CD4-positive, CD25-positive, alpha-beta regulatory T cell (primary cell): ENCODE measurements at regions not wholly inside any gene's neighbourhood (a gene's known extent, or its start where the extent isn't known, plus 50 kb on each side); places are given as distances from the start of the nearest gene placed in this dataset.
A peak's percentile ranks its signal among the peaks of the same experiment; 100 is the strongest.
"Not testable (repeated sequence)": the region's sequence is repeated elsewhere in the genome, so short reads cannot be mapped to it uniquely, and the experiment has no call there.

Experiments used
- ATAC-seq, 2 donors: fragments of 150-1000 bp; cut with Tn5 transposase; one replicate each; pipeline ENCODE4 v1.10.0; 2021; ENCODE audit warnings: low read depth in 2 of 2, moderate number of reproducible peaks in 2 of 2, moderate library complexity in 1 of 2
- DNase-seq, 3 donors: peaks; one replicate each; pipeline versions ENCODE4 v3.0.0 to v3.0.0-alpha.2; 2012 to 2022; ENCODE audit warnings: mixed read lengths in 1 of 3
- H3K27ac ChIP-seq: one replicate; pipeline ENCODE4 v1.7.0; 2013; ENCODE audit warnings: mild to moderate bottlenecking, low read length; ENCODE audit not compliant: insufficient read depth, poor library complexity, severe bottlenecking
- H3K27me3 ChIP-seq: one replicate; pipeline ENCODE4 v1.7.0; 2013; ENCODE audit warnings: low read length; ENCODE audit not compliant: control insufficient read depth, insufficient read depth
- H3K36me3 ChIP-seq: one replicate; pipeline ENCODE4 v1.7.0; 2013; ENCODE audit warnings: mild to moderate bottlenecking, low read length, moderate library complexity; ENCODE audit not compliant: control insufficient read depth, insufficient read depth
- H3K4me1 ChIP-seq: 2 replicates; pipeline ENCODE4 v1.7.0; 2013; ENCODE audit warnings: mild to moderate bottlenecking, low read length; ENCODE audit not compliant: insufficient read depth, control insufficient read depth, poor library complexity, severe bottlenecking
- H3K4me3 ChIP-seq: one replicate; pipeline ENCODE4 v1.7.0; 2013; ENCODE audit warnings: low read depth, mild to moderate bottlenecking, low read length, moderate library complexity
- H3K9me3 ChIP-seq, 2 experiments: 1 replicate in 1 of 2; 2 replicates in 1 of 2; pipeline ENCODE4 v1.7.0; 2013; ENCODE audit warnings: low read length in 2 of 2, mild to moderate bottlenecking in 1 of 2, moderate library complexity in 1 of 2; ENCODE audit not compliant: control insufficient read depth in 2 of 2
- H3K27ac Mint-ChIP-seq, 3 donors: one replicate each; pipeline ENCODE4 v1.8.0; 2020 to 2022; ENCODE audit warnings: mild to moderate bottlenecking in 3 of 3, mixed read lengths in 3 of 3, moderate library complexity in 2 of 3
- H3K27me3 Mint-ChIP-seq: one replicate; pipeline ENCODE4 v1.8.0; 2022; ENCODE audit warnings: mild to moderate bottlenecking, mixed read lengths
- H3K36me3 Mint-ChIP-seq: one replicate; pipeline ENCODE4 v1.8.0; 2020; ENCODE audit warnings: mixed read lengths
- H3K4me1 Mint-ChIP-seq, 4 donors: one replicate each; pipeline ENCODE4 v1.8.0; 2020 to 2022; ENCODE audit warnings: mixed read lengths in 4 of 4, mild to moderate bottlenecking in 1 of 4
- H3K4me3 Mint-ChIP-seq, 4 donors: one replicate each; pipeline ENCODE4 v1.8.0; 2020 to 2022; ENCODE audit warnings: mild to moderate bottlenecking in 4 of 4, mixed read lengths in 4 of 4, moderate library complexity in 3 of 4
- H3K9me3 Mint-ChIP-seq, 7 donors: one replicate each; pipeline ENCODE4 v1.8.0; 2020 to 2022; ENCODE audit warnings: mixed read lengths in 7 of 7, mild to moderate bottlenecking in 3 of 7, moderate library complexity in 2 of 7

DNA sequence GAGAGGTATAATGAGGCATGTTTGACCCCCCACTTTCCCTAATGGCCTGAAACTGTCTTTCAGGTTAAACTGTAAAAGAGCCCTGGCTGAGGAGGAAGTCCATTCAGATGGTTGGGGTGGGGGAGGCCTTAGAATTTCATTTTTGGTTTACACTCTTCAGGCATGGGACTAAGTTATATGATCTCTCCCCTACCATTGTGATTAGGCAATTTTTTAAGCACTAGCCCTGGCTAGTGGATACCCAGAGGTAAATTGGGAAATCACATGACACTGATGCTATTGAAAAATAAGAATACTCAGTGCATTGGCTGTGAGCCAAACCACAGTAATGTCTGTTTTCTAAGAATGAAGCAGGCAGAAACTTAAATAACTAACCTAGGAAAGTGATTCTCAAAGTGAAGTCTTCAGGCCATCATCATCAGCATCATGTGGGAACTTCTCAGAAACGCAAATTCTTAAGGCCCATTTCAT is 149.7 kb downstream of the RRAGB start:
- Mint-ChIP-seq H3K27me3 (no peaks in the 10 kb centered on the region), H3K36me3 (no peaks in the 10 kb centered on the region), H3K4me3 (peak overlapping the region in 1 of 4 donors; percentile 51), H3K9me3 (no peaks in the 10 kb centered on the region), H3K27ac (no peak overlapping the region), H3K4me1 (peaks cover 0 to 14% (median 5%) of the 10 kb centered on the region in 4 donors)
- no peaks in the 10 kb centered on the region for H3K4me1 ChIP-seq
- ATAC-seq, result no peak
- H3K4me3 ChIP-seq, result no peak overlapping the region
- H3K27ac ChIP-seq, result no peak overlapping the region
- no peaks in the 10 kb centered on the region for H3K9me3 ChIP-seq
- H3K36me3 ChIP-seq, result no peaks in the 10 kb centered on the region
- DNase-seq, result peak in 2 of 3 donors; percentile 11 to 52
- H3K27me3 ChIP-seq, result no peaks in the 10 kb centered on the region

DNA sequence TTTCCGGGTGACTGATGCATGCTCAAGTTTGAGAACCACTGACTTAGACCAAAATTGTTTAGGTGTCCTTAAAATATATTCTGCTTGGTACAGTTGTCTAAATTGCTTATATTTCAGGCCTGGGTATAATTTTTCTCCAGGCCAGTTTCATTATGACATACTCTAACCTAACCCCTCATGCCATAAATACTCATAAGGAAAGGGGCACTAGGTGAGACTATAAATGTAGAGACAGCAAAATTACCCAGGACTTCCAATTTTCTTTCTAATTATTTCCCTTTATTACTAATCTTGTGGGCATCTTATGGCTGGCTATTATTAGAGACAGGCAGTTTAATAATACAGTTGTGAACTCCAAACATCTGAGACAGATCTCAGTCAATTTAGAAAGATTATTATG is 150.2 kb downstream of the RRAGB start:
- no peak for DNase-seq
- Mint-ChIP-seq H3K9me3 (no peaks in the 10 kb centered on the region), H3K4me1 (peaks cover 0 to 14% (median 5%) of the 10 kb centered on the region in 4 donors), H3K36me3 (no peaks in the 10 kb centered on the region), H3K4me3 (no peak overlapping the region), H3K27ac (no peak overlapping the region), H3K27me3 (no peaks in the 10 kb centered on the region)
- H3K27ac ChIP-seq, result no peak overlapping the region
- no peaks in the 10 kb centered on the region for H3K9me3 ChIP-seq
- no peak for ATAC-seq
- H3K4me3 ChIP-seq, result no peak overlapping the region
- H3K27me3 ChIP-seq, result no peaks in the 10 kb centered on the region
- no peaks in the 10 kb centered on the region for H3K4me1 ChIP-seq
- no peaks in the 10 kb centered on the region for H3K36me3 ChIP-seq

DNA sequence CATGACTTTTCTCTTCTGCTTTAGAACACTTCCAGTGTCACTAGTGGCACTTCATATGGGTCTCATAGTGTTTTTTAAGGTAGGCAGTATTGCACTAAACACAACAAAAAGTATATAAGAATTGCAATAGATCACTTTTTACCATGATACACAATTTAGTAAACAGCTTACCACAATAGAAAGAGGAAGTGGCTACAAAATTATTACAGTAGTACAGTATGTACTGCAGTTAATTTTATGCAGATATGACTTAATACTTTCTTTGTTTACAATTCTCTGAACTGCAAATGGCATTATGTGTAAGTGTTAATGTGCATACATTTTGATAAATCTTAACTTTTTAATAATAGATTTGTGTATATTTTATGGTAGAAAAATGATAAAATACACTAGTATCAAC is 157.3 kb downstream of the RRAGB start:
- Mint-ChIP-seq H3K27me3 (no peaks in the 10 kb centered on the region), H3K4me3 (no peak overlapping the region), H3K27ac (no peak overlapping the region), H3K36me3 (no peaks in the 10 kb centered on the region), H3K9me3 (peaks cover 0 to 2% (median 0%) of the 10 kb centered on the region in 7 donors), H3K4me1 (peaks cover 0 to 2% (median 0%) of the 10 kb centered on the region in 4 donors)
- Histone ChIP-seq H3K9me3 (no peaks in the 10 kb centered on the region), H3K4me3 (no peak overlapping the region), H3K36me3 (no peaks in the 10 kb centered on the region), H3K4me1 (no peaks in the 10 kb centered on the region), H3K27ac (no peak overlapping the region), H3K27me3 (peaks cover 3% of the 10 kb centered on the region)
- ATAC-seq (no peak), DNase-seq (no peak)

DNA sequence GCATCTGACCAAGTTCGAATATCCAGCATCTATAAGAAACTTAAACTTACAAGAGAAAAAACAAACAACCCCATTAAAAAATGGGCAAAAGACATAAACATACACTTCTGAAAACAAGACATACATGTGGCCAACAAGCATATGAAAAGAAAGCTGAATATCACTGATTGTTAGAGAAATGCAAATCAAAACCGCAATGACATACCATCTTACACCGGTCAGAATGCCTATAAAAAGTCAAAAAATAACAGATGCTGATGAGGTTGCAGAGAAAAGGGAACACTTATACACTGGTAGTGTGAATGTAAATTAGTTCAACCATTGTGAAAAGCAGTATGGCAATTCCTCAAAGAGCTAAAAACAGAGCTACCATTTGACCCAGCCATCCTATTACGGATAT is 166.0 kb downstream of the RRAGB start:
- not testable (repeated sequence) for H3K4me3 ChIP-seq, H3K27me3 Mint-ChIP-seq, H3K27ac ChIP-seq, H3K4me3 Mint-ChIP-seq, DNase-seq, H3K27ac Mint-ChIP-seq, H3K27me3 ChIP-seq, H3K36me3 Mint-ChIP-seq, H3K36me3 ChIP-seq, H3K9me3 Mint-ChIP-seq, H3K4me1 Mint-ChIP-seq, ATAC-seq, H3K9me3 ChIP-seq, H3K4me1 ChIP-seq

DNA sequence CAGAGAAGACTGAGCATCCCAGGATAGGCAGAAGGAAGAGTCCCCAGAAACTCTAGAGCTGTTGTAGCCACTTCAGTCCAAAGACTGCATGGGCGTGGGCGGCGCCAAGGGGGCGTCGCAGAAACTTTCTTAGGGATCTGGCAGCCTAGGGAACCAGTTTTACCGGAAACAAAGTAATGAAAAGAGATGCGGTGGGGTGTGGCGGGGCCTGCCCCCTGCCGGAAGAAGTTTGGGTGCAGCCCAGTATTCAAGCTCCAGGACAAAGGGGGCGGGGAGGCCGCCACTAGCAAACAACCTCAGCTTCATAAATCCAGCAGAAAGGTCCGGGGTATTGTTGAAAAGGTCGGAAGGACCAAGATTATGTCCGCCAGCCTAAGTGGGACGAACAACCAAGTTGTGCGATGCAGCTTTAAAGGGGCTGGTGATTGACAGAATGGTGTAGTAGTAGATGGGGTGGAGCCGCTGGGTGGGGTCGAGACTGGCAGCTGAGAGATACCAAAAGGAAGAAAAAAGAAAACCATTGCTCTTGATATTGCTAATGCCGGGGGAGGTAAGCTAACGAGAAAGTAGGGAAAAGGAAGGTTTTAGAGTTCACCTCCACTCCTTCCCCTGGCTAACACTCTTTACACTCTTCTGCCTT is 190.5 kb downstream of the RRAGB start:
- Mint-ChIP-seq H3K4me3 (peak overlapping the region; percentile 93 to 96 (median 94)), H3K9me3 (no peaks in the 10 kb centered on the region), H3K27me3 (no peaks in the 10 kb centered on the region), H3K27ac (peak overlapping the region; percentile 74 to 87 (median 86)), H3K4me1 (peaks cover 4 to 32% (median 11%) of the 10 kb centered on the region in 4 donors), H3K36me3 (no peaks in the 10 kb centered on the region)
- Histone ChIP-seq H3K9me3 (no peaks in the 10 kb centered on the region), H3K36me3 (no peaks in the 10 kb centered on the region), H3K27me3 (no peaks in the 10 kb centered on the region), H3K27ac (peak overlapping the region; percentile 33), H3K4me3 (peak overlapping the region; percentile 91), H3K4me1 (peaks cover 3% of the 10 kb centered on the region)
- DNase-seq (peak; percentile 15 to 71 (median 41)), ATAC-seq (peak; percentile 72 to 78)

DNA sequence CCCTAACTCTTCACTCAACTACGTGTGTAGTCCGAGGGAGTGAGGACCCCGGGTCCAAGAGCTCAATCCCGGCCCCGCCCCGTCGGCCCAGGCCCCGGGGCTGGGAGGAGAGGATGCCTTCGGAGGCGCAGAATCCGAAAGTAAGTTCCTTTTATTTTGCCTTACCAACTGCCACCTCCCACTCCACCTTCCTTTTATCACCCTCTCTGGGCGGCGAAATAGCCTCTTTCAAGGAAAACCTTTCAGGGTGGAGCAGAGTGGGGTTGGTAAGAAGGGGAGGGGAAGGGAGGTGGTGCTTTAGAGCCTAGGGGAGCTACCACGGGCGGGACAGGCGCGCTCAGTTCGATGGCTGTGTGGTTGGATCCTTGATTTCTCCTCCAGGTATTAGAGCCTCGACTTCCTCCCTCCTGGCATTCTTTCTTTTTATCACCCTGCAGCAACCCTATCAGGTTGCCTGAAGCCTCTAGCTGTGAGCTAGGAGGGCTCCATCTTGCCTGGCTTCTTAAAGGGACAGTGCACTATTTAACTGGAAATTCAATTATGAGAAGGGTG is 191.2 kb downstream of the RRAGB start:
- Histone ChIP-seq H3K27ac (peak overlapping the region; percentile 33), H3K4me1 (peaks cover 3% of the 10 kb centered on the region), H3K4me3 (peak overlapping the region; percentile 91), H3K27me3 (no peaks in the 10 kb centered on the region), H3K9me3 (no peaks in the 10 kb centered on the region), H3K36me3 (no peaks in the 10 kb centered on the region)
- Mint-ChIP-seq H3K36me3 (no peaks in the 10 kb centered on the region), H3K4me1 (peaks cover 4 to 32% (median 11%) of the 10 kb centered on the region in 4 donors), H3K27ac (peak overlapping the region; percentile 77 to 86 (median 84)), H3K27me3 (no peaks in the 10 kb centered on the region), H3K9me3 (no peaks in the 10 kb centered on the region), H3K4me3 (peak overlapping the region; percentile 93 to 96 (median 94))
- ATAC-seq, result peak; percentile 30 to 62
- DNase-seq, result peak in 2 of 3 donors; percentile 0 to 47

DNA sequence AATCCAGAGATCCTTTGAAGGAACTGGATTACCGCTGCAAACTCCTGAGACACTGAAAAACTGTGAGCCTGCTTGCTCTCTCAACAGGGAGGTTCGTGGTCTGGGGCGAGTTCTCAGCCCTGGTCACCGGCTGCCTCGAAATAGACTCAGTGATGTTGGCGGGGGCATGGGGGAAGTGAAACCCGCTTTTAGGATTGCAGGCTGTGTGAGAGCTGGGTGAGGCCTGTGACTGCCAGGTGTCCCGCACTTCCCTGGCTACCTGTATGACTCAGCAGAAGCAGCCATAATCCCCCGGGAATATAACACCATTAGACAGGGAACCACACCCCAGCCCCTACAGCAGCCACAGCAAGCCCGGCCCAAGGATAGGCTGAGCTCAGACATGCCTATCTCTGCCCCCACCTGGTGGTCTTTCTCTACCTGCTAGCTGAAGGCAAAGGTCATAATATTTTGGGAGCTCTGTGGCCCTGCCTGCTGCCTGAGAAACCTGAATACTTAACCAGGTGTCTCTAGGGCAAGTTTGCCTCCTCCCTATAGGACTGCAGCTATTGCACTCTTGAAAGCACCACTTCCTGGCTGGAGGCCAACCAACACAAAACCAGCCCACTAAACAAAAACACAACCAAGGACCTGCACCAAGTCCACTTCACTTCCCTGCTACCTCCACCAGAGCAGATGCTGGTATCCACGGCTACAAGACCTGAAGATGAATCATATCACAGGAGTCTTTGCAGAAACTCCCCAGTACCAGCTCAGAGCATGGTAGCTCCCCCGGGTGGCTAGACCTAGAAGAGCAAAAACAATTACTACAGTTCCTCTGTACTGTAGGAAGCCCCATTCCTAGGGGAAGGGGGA is 202.0 kb downstream of the RRAGB start:
- no peaks in the 10 kb centered on the region for H3K27me3 Mint-ChIP-seq
- H3K4me3 ChIP-seq, result no peak overlapping the region

More for the DNA sequence above, 202.0 kb downstream of the RRAGB start:
- H3K9me3 Mint-ChIP-seq, result peaks cover 0 to 9% (median 1%) of the 10 kb centered on the region in 7 donors
- DNase-seq, result no peak
- H3K27ac Mint-ChIP-seq, result no peak overlapping the region
- no peaks in the 10 kb centered on the region for H3K36me3 Mint-ChIP-seq
- Histone ChIP-seq H3K27ac (no peak overlapping the region), H3K9me3 (no peaks in the 10 kb centered on the region), H3K4me1 (no peaks in the 10 kb centered on the region), H3K36me3 (no peaks in the 10 kb centered on the region), H3K27me3 (no peaks in the 10 kb centered on the region)
- ATAC-seq, result peak in 1 of 2 donors; percentile 18
- no peaks in the 10 kb centered on the region for H3K4me1 Mint-ChIP-seq
- peak overlapping the region in 1 of 4 donors; percentile 54 for H3K4me3 Mint-ChIP-seq
